Left lung (tissue), 4 donors: ENCODE measurements at regions not wholly inside any gene's neighbourhood (a gene's known extent, or its start where the extent isn't known, plus 50 kb on each side); places are given as distances from the start of the nearest gene placed in this dataset.

ENCODE experiments used
- ATAC-seq: fragments of 200-7000 bp; cut with Tn5 transposase; one replicate; pipeline ENCODE4 v1.9.1; 2020; ENCODE audit warnings: moderate library complexity
- DNase-seq, 4 donors: peaks; one replicate each; pipeline ENCODE4 v3.0.0-alpha.2; 2013 to 2020
- H3K27ac ChIP-seq, 2 donors: fragments of 200-600 bp; sonication (generic) in 1 of 2; one replicate each; pipeline versions ENCODE4 v1.5.0 to v1.8.0; 2020 to 2021
- H3K27me3 ChIP-seq, 2 donors: fragments of 200-600 bp; sonication (generic) in 1 of 2; one replicate each; pipeline versions ENCODE4 v1.5.0 to v1.8.0; 2020 to 2021
- H3K36me3 ChIP-seq, 2 donors: fragments of 200-600 bp; sonication (generic) in 1 of 2; one replicate each; pipeline versions ENCODE4 v1.5.0 to v1.8.0; 2020 to 2021
- H3K4me1 ChIP-seq, 2 donors: fragments of 200-600 bp; one replicate each; pipeline ENCODE4 v1.8.0; 2021
- H3K4me3 ChIP-seq, 2 donors: fragments of 200-600 bp; sonication (generic) in 1 of 2; one replicate each; pipeline versions ENCODE4 v1.5.0 to v1.8.0; 2020 to 2021; ENCODE audit warnings: mild to moderate bottlenecking in 1 of 2
- H3K9me3 ChIP-seq, 2 donors: fragments of 200-600 bp; sonication (generic) in 1 of 2; one replicate each; pipeline versions ENCODE4 v1.5.0 to v1.8.0; 2020 to 2021
- CTCF ChIP-seq, 2 donors: fragments of 200-600 bp; sonication (generic) in 1 of 2; IDR thresholded peaks; one replicate each; pipeline versions ENCODE4 v1.5.0 to v1.8.0; 2021; ENCODE audit warnings: antibody characterized with exemption in 2 of 2
- intact Hi-C, 2 donors: fragments of 100-400 bp; cut with DNase I; formaldehyde crosslinking; loops; one replicate each; pipeline versions ENCODE4 v1.11.2 to v1.14.2; 2022
- donor health status: DM: no; HTN: yes; CAD: no.
- donor health status: DM: no; HTN: no; CAD: no.

GRCh38 chr5:137563646-137564397 lies 64.7 kb upstream of the SPOCK1 start:
- intact Hi-C loops, result no loop called here
- Histone ChIP-seq H3K27me3 (no peaks in the 10 kb centered on the region), H3K27ac (no peak overlapping the region), H3K36me3 (no peaks in the 10 kb centered on the region), H3K9me3 (no peaks in the 10 kb centered on the region), H3K4me1 (peaks cover 4 to 19% of the 10 kb centered on the region in 2 donors), H3K4me3 (no peak overlapping the region)
- no peak for TF ChIP-seq CTCF (IDR thresholded peaks at IDR 0.05)
- DNase-seq, result no peak
- ATAC-seq, result peak; percentile 57

GRCh38 chr5:137563301-137563645 lies 64.1 kb upstream of the SPOCK1 start:
- H3K36me3 ChIP-seq, result no peaks in the 10 kb centered on the region
- H3K27ac ChIP-seq, result no peak overlapping the region
- H3K4me1 ChIP-seq, result peaks cover 4 to 19% of the 10 kb centered on the region in 2 donors
- no peaks in the 10 kb centered on the region for H3K9me3 ChIP-seq
- ATAC-seq (peak; percentile 18), DNase-seq (no peak)
- H3K4me3 ChIP-seq, result no peak overlapping the region
- H3K27me3 ChIP-seq, result no peaks in the 10 kb centered on the region
- no peak for TF ChIP-seq CTCF (IDR thresholded peaks at IDR 0.05)
- intact Hi-C loops, result no loop called here

GRCh38 chr5:137561608-137562007 lies 62.5 kb upstream of the SPOCK1 start:
- no peaks in the 10 kb centered on the region for H3K27me3 ChIP-seq
- H3K4me3 ChIP-seq, result no peak overlapping the region
- intact Hi-C loops, result no loop called here
- no peak overlapping the region for H3K27ac ChIP-seq
- no peak for ATAC-seq
- no peaks in the 10 kb centered on the region for H3K36me3 ChIP-seq
- TF ChIP-seq CTCF (IDR thresholded peaks at IDR 0.05), result no peak
- H3K4me1 ChIP-seq, result peaks cover 4 to 19% of the 10 kb centered on the region in 2 donors
- H3K9me3 ChIP-seq, result no peaks in the 10 kb centered on the region
- DNase-seq, result no peak

GRCh38 chr5:137560420-137560819 lies 61.3 kb upstream of the SPOCK1 start:
- no peaks in the 10 kb centered on the region for H3K9me3 ChIP-seq
- intact Hi-C loops, result no loop called here

More at GRCh38 chr5:137560420-137560819, 61.3 kb upstream of the SPOCK1 start:
- DNase-seq (no peak), ATAC-seq (no peak)
- Histone ChIP-seq H3K27me3 (no peaks in the 10 kb centered on the region), H3K4me1 (peaks cover 4 to 19% of the 10 kb centered on the region in 2 donors), H3K27ac (no peak overlapping the region), H3K36me3 (no peaks in the 10 kb centered on the region), H3K4me3 (no peak overlapping the region)
- no peak for TF ChIP-seq CTCF (IDR thresholded peaks at IDR 0.05)
